ENCODE measurements at regions not wholly inside any gene's neighbourhood (a gene's known extent, or its start where the extent isn't known, plus 50 kb on each side); places are given as distances from the start of the nearest gene placed in this dataset.

DNA sequence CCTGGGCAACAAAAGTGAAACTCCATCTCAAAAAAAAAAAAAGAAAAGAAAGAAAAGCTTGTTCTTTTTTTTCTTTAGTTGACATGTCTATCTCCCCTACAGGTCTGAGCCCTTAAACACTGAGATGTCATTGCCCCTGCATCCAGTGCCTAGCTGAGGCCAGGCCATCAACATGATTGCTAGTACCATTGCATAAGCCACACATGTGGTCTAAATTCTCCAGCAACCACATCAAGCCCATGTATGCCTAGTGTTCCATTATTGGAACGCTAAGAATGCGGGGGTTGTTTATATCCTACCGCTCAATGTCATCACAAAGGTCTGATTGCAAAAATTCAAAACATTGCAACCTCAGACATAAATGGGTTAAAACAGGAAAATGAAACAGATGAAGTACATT, 62.7 kb downstream of the NPTX2 start:
- no peak for DNase-seq

DNA sequence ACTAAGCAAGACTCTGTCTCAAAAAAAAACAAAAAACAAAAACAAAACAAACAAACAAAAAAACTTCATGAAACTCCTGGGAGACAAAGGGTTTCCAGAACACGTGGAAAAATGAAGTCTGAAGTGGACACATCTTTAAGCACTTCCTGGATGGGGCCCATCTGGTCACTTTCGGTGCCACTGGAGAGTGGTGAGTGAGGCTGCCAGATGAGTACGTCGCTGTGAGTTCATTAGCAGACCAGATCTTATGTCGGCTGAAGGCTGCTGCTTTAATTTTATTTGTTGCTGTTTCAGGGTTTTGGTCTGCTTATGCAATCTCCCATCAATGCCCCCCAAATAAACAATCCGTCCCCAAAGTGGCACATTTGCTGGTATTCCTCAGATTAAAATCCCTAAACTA, 64.4 kb downstream of the NPTX2 start:
- DNase-seq = peak; percentile 29

DNA sequence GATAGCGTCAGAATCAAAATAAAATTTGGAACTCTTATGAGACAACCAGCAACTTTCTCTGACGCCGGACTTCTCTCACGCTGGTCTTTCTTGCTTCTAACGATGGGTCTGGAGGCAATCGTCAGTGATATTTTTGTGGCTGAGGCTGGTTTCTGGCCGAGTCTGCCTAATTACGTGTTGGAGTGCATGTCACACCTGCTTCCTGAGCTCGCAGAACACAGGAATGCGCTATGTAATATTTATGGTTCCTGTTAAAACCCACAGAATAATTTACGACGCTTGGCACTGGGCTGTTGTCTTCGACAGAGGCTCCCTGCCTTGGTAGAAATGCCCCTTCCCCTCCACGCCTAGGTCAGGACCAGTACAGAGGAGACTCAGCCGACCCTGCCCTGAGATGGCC, 64.9 kb downstream of the NPTX2 start:
- DNase-seq = no peak

DNA sequence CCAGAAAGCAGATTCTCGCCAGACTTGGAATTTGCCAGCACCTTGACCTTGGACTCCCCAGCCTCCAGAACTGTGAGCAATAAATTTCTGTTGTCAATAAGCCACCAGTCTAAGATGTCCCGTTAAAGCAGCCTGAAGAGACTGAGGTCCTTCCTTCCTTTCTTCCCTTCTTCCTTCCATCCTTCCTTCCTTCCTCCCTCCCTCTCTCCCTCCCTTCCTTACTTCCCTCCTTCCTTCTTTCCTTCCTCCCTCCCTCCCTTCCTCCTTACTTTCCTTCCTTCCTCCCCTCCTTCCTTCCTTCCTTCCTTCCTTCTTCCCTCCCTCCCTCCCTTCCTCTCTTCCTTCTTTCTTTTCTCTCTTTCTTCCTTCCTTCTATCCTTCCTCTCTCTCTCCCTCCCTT, 66.4 kb downstream of the NPTX2 start:
- DNase-seq = no peak

DNA sequence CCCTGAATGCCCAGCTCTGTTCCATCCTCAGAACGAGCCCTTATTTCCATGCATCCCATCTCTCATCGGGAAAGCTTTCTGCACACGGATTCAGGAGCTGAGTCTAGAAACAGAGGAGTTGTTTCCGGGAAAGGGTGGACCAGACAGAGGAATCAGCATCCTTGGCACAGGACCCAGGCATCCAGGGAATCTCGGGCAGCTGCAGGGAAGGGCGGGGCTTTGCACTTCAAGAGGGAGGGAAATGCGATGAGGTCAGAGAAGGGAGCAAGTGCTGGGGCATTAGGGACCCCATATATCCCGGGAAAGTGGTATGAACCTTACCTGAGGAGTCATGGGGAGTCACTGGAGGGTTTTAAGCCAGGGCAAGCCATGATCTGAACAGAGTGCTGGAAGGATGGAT, 68.5 kb downstream of the NPTX2 start:
- DNase-seq = peak; percentile 32

DNA sequence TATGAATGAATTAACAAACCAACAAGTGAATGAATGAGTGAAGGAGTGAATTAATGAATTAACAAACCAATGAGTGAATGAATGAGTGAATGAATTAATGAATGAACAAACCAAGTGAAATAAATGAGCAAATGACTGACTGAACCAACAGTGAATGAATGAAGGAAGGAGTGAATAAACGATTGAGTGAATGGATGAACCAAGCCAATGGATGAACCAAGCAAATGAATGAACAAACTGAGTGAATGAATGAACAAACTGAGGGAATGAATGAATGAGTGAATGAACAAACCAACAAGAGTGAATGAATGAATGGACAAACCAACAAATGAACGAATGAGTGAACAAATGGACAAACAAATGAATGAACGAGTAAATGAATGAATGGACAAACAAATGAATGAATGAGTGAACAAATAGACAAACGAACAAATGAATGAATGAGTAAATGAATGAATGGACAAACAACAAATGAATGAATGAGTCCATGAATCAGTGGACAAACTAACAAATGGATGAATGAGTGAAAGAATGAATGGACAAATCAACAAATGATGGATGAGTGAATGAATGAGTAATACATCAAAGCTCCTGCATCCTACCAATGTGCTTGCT, 69.5 kb downstream of the NPTX2 start:
- no peak for DNase-seq

DNA sequence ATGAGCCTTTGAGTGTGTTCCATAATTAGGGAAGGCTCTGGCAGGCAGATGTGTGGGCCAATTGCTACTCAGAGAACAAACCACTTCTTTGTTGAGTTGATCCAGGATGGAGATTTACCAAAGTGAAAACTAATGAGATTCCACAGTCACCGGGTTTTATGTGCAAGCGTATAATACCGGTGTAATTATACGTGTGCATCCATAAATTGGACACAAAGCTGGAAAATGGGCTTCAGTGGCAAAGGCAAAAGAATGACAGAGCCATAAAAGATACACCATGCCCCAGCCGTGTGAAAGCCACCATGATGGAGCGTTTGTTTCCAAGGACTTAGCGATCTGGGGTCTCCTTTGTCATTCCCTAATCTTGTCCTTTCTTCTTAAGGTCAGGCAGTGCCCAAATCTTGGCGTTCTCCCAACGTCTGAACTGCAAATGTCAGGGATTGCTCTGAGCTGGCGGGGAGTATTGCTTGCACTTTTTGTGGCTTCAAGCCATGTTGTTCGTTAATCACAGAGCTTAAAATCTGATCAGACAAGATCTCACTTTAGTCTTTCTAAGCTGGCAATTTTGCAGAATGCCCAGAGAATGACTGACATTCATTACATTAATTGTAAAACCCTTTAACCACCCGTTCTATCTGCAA, 70.1 kb downstream of the NPTX2 start:
- DNase-seq = peak; percentile 28

DNA sequence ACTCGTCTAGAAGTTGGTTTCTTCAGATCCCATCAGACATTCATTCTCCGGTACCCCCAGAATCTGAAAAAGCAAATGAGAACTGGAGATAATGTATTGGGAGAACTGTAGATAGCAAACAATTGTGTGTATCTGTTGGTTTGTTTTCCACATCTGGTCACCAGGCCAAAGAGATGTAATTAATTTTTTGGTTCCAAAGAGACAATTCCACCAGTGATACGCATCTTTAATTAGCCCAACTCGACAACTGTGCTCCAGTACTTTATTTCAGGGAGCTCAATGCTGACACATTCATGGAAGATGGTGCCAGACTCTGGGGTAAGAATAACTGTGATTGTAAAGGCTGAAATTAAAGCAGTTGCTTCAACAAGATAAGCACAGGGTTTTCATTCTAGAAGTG, 74.5 kb downstream of the NPTX2 start:
- DNase-seq = no peak

DNA sequence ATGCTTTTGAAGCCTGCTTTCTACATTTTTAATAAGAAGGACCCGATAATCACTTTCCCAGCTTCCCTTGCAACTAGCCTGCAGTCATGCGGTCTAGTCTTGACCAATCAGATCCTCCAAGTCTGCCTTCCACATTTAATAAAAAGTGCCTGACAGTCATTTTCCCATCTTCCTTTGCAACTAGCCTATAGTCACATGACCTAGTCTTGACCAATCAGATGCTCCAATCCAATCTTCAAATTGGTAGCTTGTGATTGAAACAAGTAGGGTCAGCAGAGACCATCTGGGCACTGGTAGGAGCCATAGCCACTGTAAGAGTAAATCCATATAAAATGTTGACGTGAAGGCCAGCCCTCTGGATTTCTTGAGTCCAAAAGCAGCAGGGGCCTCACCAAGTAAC, 80.0 kb downstream of the NPTX2 start:
- DNase-seq = no peak

DNA sequence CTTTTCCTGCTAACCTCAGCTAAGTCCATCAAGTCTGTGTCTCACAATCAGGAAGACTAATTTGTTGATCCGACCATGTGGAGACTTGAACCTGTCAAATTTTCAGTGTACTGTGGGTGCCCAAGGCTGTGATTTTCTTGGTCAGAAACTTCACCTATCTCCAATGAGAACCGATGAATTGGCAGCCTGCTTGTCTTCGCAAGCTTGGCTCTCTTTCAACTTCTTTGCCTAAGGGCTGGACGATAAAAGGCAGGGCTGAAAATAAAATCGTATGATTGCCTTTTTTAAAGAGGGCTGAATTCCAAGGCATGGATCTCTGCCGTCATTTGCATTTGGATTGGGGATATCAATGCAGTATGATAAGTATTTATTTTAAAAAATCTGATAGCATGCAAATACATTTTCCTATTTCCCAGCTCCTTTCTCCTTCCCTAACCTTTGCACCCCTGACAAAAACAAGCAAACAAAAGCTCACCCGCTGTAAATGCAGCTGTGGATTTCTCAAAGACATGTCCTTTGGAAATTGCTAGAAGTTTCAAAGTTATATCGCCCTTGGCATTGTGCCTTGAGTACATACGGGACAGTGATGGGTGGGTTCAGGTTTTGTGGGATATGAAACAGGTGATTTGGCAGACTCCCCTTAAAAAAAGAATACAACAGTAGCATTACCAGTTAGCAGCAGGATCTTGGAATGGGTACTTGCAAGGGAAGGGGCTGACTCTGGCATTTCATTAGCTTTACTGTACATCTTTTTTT, 80.6 kb downstream of the NPTX2 start:
- DNase-seq = no peak

DNA sequence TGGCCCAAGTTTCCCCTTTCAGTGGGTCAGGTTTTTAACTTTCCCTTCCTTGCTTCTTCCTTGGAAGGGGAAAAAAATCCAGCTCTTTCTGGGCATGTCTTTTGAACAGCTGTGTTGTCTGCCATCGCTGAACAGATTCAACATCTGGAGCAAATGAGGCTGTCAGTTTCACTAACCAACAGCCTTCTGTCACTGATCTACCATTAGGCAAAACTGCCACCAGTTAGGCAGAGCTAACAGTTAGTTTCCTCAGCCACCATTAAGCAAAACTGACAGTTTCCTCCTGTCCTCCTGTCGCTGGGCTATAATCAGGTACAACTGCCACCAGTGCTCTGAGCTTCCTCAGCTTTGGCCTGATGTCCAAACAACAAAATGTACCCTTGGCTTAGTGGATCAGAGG, 81.9 kb downstream of the NPTX2 start:
- DNase-seq = peak; percentile 26

DNA sequence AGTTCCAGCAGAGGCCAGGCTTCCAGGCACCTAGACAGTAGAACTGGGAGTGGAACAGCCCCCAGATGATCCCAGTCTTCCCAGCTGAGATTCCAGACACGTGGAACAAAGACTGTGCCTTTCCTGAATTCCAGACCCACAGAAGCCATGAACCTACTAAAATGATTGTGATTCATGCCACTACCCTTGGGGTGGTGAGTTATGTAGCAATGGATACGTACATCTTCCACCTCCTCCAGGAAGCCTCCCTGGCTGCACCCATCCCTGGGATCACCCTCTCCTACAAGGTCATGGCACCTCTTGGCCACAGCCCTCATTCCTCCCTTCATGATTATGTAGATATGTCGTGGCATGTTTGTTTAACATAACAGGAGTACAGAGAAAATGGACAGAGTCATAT, 83.4 kb downstream of the NPTX2 start:
- DNase-seq = no peak

DNA sequence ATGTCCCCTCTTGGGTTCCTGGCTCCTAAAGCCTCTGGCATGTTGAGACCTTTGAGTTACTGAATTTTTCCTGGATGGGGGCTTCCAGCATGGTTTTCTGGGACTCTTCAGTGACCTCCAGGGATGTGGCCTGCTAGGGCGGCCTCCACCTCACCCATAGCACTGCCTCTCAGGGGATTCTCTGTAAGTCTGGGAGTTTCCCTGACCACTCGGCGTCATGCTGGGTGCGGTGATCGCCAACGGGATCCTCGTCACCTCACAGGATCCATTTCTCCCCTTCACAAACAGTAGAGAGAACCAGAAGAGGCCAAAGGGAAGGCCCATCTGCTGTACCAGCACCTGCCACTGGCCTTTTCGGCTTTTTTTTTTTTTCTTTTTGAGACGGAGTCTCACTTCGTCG, 84.3 kb downstream of the NPTX2 start:
- DNase-seq = no peak

DNA sequence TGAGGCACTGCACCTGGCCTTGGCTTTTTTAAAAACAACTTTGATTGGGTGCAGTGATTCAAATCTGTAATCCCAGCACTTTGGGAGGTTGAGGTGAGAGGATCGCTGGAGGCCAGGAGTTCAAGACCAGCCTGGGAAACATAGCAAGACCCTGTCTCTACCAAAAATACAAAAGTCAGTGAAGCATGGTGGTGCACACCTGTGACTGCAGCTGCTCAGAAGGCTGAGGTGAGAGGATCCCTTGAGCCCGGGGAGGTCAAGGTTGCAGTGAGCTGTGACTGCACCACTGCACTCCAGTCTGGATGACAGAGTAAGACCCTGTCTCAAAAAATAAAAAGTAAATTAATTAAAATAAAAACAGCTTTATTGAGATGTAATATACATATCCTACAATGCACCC, 84.9 kb downstream of the NPTX2 start:
- DNase-seq = no peak

DNA sequence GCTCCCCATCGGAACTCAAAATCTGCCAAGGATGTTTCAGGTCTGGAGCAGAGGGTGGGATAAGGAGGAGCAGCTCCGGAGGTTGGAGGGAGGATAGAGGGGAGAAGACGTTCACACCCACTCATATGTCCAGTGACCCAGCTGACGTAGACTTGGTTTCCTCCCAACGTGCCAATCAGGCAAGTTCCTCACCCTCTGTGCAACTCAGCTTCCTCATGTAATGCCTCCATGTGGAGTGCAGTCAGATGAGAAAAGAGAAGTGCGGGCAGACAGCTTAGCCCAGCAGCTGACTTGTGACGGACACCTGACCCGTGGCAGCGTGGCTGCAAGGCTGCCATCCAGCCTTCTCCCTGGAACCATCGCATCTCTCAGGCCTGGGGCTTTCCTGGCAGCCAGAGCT, 86.8 kb downstream of the NPTX2 start:
- DNase-seq = peak; percentile 16

DNA sequence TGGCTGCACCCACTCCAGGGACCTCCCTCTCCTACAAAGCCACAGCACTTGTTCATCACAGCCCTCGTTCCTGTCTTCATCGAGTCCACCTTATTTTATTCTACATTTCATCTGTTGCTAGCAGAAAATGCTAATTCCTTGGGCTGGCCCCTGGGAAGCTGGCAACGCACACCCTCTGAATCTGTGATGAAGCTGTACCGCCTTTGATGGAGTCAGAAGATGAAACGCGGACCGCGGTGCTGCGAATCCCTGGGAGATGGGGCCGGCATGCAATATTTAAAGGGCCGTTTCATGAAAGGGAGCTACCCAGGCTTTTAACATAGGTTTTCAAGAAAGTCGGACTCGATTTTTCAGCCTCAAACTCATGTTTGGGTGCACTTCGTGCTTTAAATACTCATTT, 88.5 kb downstream of the NPTX2 start:
- no peak for DNase-seq

DNA sequence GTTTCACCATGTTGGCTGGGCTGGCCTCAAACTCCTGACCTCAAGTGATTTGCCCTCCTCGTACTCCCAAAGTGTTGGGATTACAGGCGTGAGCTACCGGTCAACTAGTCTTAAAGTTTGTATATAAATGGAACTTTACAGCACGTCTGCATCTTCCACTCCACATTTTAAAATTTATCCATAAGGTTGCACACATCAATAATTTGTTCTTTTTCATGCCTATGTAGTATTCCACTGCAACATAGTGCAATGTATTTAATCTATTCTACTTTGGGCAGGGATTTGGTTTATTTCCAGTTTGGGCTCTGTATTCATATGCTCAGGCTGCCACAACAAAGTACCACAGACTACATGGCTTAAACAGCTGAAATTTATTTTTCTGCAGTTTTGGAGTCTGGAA, 90.0 kb downstream of the NPTX2 start:
- DNase-seq = no peak

DNA sequence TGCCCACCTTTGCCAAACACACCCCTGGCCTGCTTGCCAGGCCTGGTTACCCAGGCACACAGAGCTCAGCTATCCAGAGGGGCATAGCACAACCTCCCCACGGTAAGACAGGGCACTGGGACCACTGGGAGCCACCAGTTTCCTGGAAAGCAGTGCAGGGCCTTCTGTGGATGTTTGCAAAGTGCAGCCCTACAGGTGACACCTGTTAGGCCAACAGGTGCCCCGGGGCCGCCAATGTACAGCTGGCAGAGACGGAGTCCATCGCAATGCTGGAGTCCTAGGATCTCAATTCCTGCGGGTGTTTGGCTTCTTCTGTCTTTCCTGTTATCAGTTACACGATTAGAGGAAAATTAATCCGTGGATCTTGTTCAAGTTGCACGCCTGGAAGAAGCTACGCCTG, 94.9 kb downstream of the NPTX2 start:
- DNase-seq = no peak

DNA sequence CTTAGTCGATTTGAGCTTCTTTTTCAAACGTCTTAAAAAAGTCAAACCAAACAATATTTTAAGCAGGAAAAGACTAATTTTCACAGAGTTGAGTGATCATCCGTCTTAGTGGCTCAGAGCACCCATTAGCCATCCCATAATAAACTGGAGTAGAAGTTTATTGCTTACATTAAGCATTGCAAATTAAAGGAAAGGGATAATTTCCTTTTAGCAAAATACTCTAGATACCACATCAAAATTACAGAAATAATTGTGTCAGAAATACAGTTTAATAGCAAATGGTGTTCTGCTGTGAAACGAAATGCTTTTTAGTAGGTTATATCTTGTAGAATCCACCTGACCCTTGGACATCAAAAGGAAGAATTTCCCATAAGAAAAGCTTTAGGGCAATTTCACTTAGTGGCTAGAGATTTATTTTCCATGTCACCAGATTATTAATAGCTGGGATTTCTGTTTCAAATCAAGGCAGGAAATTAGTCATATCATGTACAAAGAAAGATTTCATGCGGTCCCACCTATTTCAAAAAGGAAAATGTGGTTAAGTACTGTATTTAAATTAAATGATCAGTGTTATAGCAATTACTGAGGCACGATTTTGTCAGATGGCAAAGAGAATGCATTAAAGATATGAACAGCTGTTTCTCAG, 96.2 kb downstream of the NPTX2 start:
- DNase-seq = no peak

DNA sequence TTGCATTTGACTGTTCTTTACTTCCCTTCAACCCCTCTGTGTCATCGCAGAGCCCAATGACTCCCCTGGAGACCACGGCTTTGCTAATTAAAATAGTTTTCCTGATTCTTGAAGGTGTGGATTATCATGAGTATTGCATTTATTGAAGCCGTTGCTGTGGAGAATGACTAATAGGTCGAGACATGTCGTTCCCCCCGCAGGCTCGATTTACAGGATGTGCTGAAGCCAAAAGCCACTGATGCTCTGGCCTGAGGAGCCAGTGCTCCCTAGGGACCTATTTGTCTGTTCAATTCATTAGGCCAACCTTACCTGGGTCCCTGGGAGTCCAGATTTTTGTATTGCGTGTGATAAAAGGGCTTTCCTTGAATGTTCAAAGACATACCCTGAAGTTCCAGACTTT, 102.3 kb downstream of the NPTX2 start:
- no peak for DNase-seq

DNA sequence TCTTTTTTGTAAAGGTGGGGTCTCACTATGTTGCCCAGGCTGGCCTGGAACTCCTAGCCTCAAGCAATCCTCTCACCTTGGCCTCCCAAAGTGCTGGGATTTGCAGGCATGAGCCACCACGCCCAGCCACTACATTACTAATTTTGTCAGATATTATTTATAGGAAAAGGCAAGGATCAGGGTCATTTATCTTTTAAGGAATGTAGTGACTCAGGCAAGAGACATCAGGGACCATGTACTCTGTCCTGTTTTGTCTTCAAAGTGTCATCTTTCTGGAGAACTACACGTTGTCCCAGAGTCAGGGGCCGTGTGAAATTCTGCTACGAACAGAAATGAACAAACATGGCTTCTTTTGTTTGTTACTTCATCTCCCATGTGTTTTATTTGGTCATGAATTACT, 105.3 kb downstream of the NPTX2 start:
- no peak for DNase-seq

DNA sequence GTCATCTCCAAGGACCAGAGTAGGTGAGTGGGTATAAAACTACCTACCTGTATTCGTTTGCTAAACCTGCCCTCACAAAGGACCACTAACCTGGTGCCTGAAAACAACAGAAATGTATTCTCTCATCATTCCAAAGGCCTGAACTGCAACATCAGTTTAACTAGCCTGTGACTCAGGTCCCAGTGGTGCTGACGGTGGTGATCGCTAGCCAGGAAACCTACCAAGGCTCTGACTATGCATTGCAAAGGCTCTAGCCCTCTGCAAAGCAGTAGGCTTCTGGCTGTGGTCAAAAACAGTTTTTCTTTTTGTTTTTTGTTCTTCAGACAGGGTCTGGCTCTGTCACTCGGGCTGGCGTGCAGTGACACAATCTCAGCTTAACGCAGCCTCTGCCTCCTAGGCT, 107.5 kb downstream of the NPTX2 start:
- no peak for DNase-seq

DNA sequence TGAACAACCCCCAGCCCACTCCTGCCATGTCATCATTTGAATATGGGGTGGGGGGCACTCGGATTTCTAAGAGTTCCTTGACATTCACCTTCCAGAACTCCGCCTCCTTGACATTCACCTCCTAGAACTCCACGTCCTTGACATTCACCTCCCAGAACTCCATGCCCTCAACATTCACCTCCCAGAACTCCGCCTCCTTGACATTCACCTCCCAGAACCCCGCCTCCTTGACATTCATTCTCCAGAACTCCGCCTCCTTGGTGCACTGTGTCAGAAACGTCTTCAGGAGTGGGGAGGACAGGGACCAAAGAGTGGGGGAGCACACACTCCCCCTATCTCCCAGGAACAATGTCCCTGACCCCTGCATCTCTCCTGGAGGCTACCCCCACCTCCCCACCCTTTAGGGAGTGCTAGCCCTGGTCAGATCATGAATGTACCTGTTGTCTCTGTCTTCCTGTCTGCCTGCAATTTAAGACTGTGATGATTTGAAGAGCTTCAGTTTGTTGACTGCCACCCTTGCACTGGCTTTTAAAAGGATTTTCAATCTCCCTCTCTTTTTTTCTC, 110.1 kb downstream of the NPTX2 start:
- no peak for DNase-seq

Measured in tongue (tissue), 1 donor.